ENCODE measurements at regions not wholly inside any gene's neighbourhood (a gene's known extent, or its start where the extent isn't known, plus 50 kb on each side); places are given as distances from the start of the nearest gene placed in this dataset.

GRCh38 chr12:107283652-107284051, 190.3 kb upstream of the CRY1 start:
- no peak for DNase-seq

- DNase-seq = no peak
These were observed 191.3 kb upstream of the CRY1 start for GRCh38 chr12:107284692-107285091.

- DNase-seq = no peak
These were observed 194.4 kb upstream of the CRY1 start for GRCh38 chr12:107287436-107288413.

GRCh38 chr12:107288414-107289127, 195.2 kb upstream of the CRY1 start:
- no peak for DNase-seq

- no peak for DNase-seq
These were observed 197.7 kb upstream of the CRY1 start for GRCh38 chr12:107291018-107291417.

- no peak for DNase-seq
These were observed 203.3 kb upstream of the CRY1 start for GRCh38 chr12:107296681-107297089.

- no peak for DNase-seq
These were observed 209.4 kb upstream of the CRY1 start for GRCh38 chr12:107302649-107303341.

GRCh38 chr12:107304588-107305532, 211.5 kb upstream of the CRY1 start:
- DNase-seq = no peak

GRCh38 chr12:107306141-107306659, 212.9 kb upstream of the CRY1 start:
- no peak for DNase-seq

- DNase-seq = no peak
These were observed 215.0 kb upstream of the CRY1 start for GRCh38 chr12:107308310-107308709.

- DNase-seq = no peak
These were observed 215.7 kb upstream of the CRY1 start for GRCh38 chr12:107309020-107309419.

GRCh38 chr12:107310621-107311020, 217.3 kb upstream of the CRY1 start:
- DNase-seq = no peak

- DNase-seq = peak; percentile 34
These were observed 218.3 kb upstream of the CRY1 start for GRCh38 chr12:107311682-107312081.

- peak; percentile 75 for DNase-seq
These were observed 224.6 kb upstream of the CRY1 start for GRCh38 chr12:107317751-107318555.

GRCh38 chr12:107318556-107318805, 225.1 kb upstream of the CRY1 start:
- no peak for DNase-seq

- DNase-seq = no peak
These were observed 225.6 kb upstream of the CRY1 start for GRCh38 chr12:107318806-107319532.

GRCh38 chr12:107319533-107320032, 226.2 kb upstream of the CRY1 start:
- no peak for DNase-seq

GRCh38 chr12:107320033-107320928, 226.9 kb upstream of the CRY1 start:
- no peak for DNase-seq

GRCh38 chr12:107320929-107321631, 227.7 kb upstream of the CRY1 start:
- peak; percentile 60 for DNase-seq
